AG10803 (cell line): ENCODE measurements at regions not wholly inside any gene's neighbourhood (a gene's known extent, or its start where the extent isn't known, plus 50 kb on each side); places are given as distances from the start of the nearest gene placed in this dataset.

Experiments
- DNase-seq: peaks from one replicate; pipeline ENCODE4 v3.0.0; 2010; ENCODE audit warnings: low read depth
- H3K4me3 ChIP-seq: 2 replicates; pipeline ENCODE4 v1.5.1; 2011; ENCODE audit warnings: mild to moderate bottlenecking, low read length, control low read depth
- TF ChIP-seq, protein P1 (sequence below): conservative IDR thresholded peaks from 2 replicates; pipeline ENCODE4 v1.5.1; 2011; ENCODE audit warnings: mild to moderate bottlenecking, low read length, control low read depth, inconsistent platforms

DNA sequence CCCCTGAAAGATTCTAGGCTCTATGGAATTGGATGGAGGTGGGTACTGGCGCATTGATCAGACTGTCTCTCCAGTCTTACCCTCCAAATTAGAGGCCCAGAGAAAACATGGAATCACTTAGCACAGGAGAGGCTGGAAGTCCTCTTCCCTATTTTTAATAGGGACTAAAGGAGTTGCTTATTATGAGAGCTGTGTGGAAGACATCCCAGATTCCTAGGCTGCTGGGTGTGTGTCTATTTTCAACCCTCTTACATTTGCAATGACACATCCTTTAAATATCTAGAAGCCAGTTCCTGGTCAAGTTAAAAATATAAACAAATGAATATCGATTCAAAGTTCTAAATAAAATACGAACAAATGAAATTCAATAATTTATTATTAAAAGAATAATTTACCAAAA is 58.3 kb upstream of the ARID2 start:
- TF ChIP-seq, protein P1, sequence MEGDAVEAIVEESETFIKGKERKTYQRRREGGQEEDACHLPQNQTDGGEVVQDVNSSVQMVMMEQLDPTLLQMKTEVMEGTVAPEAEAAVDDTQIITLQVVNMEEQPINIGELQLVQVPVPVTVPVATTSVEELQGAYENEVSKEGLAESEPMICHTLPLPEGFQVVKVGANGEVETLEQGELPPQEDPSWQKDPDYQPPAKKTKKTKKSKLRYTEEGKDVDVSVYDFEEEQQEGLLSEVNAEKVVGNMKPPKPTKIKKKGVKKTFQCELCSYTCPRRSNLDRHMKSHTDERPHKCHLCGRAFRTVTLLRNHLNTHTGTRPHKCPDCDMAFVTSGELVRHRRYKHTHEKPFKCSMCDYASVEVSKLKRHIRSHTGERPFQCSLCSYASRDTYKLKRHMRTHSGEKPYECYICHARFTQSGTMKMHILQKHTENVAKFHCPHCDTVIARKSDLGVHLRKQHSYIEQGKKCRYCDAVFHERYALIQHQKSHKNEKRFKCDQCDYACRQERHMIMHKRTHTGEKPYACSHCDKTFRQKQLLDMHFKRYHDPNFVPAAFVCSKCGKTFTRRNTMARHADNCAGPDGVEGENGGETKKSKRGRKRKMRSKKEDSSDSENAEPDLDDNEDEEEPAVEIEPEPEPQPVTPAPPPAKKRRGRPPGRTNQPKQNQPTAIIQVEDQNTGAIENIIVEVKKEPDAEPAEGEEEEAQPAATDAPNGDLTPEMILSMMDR: no peak
- H3K4me3 ChIP-seq: no peak overlapping the region
- peak; percentile 68 for DNase-seq

DNA sequence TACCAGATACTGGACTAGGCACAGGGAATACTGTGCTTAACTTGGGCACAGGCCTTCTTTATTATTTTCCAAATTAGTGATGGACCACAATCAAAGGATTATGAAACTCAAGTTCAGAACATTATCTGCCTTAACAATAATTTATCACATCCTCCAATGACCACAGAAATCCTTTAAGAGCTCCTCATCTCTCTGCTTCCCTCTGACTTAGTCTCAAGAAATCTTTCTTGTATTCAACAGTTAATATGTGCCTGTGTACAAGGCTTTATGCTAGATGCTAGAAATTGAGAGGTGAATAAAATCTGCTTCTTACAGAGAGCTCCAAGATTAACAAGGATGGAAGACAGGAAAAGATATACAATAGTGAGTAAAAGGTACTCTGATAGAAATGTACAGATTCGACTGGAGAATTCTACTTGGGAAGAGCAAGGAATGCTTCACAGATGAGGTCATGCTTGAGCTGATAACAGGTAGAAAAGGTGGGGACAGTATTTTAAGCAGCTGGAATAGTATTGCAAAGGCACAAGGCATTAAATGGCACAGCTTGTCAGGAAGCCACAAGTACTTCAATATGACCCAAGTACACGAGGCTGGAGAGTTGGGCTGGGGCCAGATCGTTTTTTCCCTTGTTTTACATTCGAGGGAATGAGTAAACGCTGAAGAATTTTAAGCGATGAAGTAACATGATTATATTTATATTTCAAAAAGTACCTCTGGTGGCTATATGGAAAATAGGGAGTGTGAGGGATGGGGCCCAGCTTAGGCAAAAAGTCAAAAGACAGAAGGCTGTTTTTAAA is 55.1 kb upstream of the ARID2 start:
- no peak overlapping the region for H3K4me3 ChIP-seq
- TF ChIP-seq, protein P1: no peak
- peak; percentile 73 for DNase-seq

DNA sequence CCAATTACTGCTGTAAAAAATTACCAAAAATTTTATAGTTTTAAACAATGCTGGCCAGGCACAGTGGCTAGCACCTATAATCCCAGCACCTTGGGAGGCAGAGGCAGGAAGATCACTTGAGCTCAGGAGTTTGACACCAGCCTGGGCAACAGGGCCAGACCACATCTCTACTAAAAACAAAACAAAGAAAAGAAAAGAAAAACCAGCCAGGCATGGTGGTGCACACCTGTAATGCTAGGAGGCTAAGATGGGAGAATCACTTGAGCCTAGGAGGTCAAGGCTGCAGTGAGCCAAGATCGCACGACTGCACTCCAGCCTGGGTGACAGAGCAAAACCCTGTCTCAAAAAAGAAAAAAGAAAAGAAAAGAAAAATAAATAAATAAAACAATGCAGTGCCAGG is 54.0 kb upstream of the ARID2 start:
- TF ChIP-seq, protein P1: no peak
- no peak for DNase-seq

More for the DNA sequence above, 54.0 kb upstream of the ARID2 start:
- H3K4me3 ChIP-seq: no peak overlapping the region
